T-cell (primary cell): ENCODE measurements at regions not wholly inside any gene's neighbourhood (a gene's known extent, or its start where the extent isn't known, plus 50 kb on each side); places are given as distances from the start of the nearest gene placed in this dataset.

ENCODE experiments used
- ATAC-seq, 4 experiments: fragments of 200-7000 bp in 3 of 4; fragments of 150-1000 bp in 1 of 4; cut with Tn5 transposase; replicated peaks in 1 of 4; 1 replicate in 3 of 4; 2 replicates in 1 of 4; pipeline ENCODE4 v1.10.0; 2021; ENCODE audit warnings: moderate library complexity in 3 of 4, mild to moderate bottlenecking in 2 of 4, moderate number of reproducible peaks in 1 of 4
- CTCF ChIA-PET, 2 donors: fragments of 300-600 bp; sonication (Branson Sonifier 250); formaldehyde crosslinking; loops; one replicate each; lab custom pipeline; 2022; ENCODE audit warnings: antibody characterized with exemption in 2 of 2; lab: Charles Lee
- POLR2A ChIA-PET, 2 donors: fragments of 300-600 bp; sonication (Branson Sonifier 250); formaldehyde crosslinking; loops; one replicate each; lab custom pipeline; 2022; ENCODE audit warnings: antibody characterized with exemption in 2 of 2; lab: Charles Lee
- DNase-seq, 35 experiments: peaks; one replicate each; pipeline versions ENCODE4 v3.0.0 to v3.0.0-alpha.2; 2013 to 2023
- H3K27ac ChIP-seq: one replicate; pipeline ENCODE4 v1.5.1; 2013; ENCODE audit warnings: low read length
- H3K27me3 ChIP-seq, 2 experiments: replicated peaks in 1 of 2; 1 replicate in 1 of 2; 2 replicates in 1 of 2; pipeline versions ENCODE4 v1.6.1 to v1.7.0; 2013; ENCODE audit warnings: low read length in 1 of 2, mixed read lengths in 1 of 2; ENCODE audit not compliant: control insufficient read depth in 2 of 2, insufficient read depth in 2 of 2; ENCODE audit errors: extremely low read depth in 1 of 2
- H3K36me3 ChIP-seq, 2 donors: 1 replicate in 1 of 2; 2 replicates in 1 of 2; pipeline versions ENCODE4 v1.6.1 to v1.7.0; 2013; ENCODE audit warnings: low read length in 1 of 2; ENCODE audit not compliant: control insufficient read depth in 2 of 2, insufficient read depth in 1 of 2; ENCODE audit errors: extremely low read depth in 1 of 2
- H3K4me1 ChIP-seq, 2 experiments: 1 replicate in 1 of 2; 2 replicates in 1 of 2; pipeline versions ENCODE4 v1.6.1 to v1.7.0; 2013; ENCODE audit warnings: low read length in 2 of 2, mixed read lengths in 1 of 2; ENCODE audit not compliant: insufficient read depth in 2 of 2, control insufficient read depth in 1 of 2; ENCODE audit errors: extremely low read depth in 1 of 2
- H3K4me3 ChIP-seq, 2 donors: 1 replicate in 1 of 2; 2 replicates in 1 of 2; pipeline versions ENCODE4 v1.5.1 to v1.7.0; 2013; ENCODE audit warnings: mild to moderate bottlenecking in 2 of 2, low read length in 1 of 2, moderate library complexity in 1 of 2; ENCODE audit not compliant: control insufficient read depth in 1 of 2; ENCODE audit errors: extremely low read depth in 1 of 2
- H3K9me3 ChIP-seq: 2 replicates; pipeline ENCODE4 v1.7.0; 2013
- H3K27ac Mint-ChIP-seq, 2 donors: one replicate each; pipeline ENCODE4 v1.8.0; 2020 to 2021; ENCODE audit warnings: mild to moderate bottlenecking in 2 of 2, mixed read lengths in 2 of 2
- H3K27me3 Mint-ChIP-seq, 2 donors: one replicate each; pipeline ENCODE4 v1.8.0; 2021 to 2022; ENCODE audit warnings: mixed read lengths in 2 of 2
- H3K36me3 Mint-ChIP-seq: one replicate; pipeline ENCODE4 v1.8.0; 2021; ENCODE audit warnings: mixed read lengths
- H3K4me1 Mint-ChIP-seq, 3 donors: one replicate each; pipeline ENCODE4 v1.8.0; 2020 to 2022; ENCODE audit warnings: mixed read lengths in 3 of 3, mild to moderate bottlenecking in 1 of 3
- H3K4me3 Mint-ChIP-seq, 3 donors: one replicate each; pipeline ENCODE4 v1.8.0; 2020 to 2022; ENCODE audit warnings: mild to moderate bottlenecking in 3 of 3, mixed read lengths in 3 of 3, moderate library complexity in 3 of 3
- H3K9me3 Mint-ChIP-seq, 3 donors: one replicate each; pipeline ENCODE4 v1.8.0; 2020 to 2022; ENCODE audit warnings: mixed read lengths in 3 of 3
- WGBS: methylation state at CpG from one replicate; pipeline ENCODE4 v1.1.5; 2013; ENCODE audit warnings: missing lambda C conversion rate; ENCODE audit not compliant: insufficient coverage; 5-methylcytosine and 5-hydroxymethylcytosine counted together

- POLR2A ChIA-PET: no interaction called here
- ATAC-seq (no peak), DNase-seq (no peak)
- no peak overlapping the region for H3K27ac ChIP-seq
- no peaks in the 10 kb centered on the region for H3K36me3 ChIP-seq
- peaks cover 8% of the 10 kb centered on the region for H3K9me3 ChIP-seq
- Mint-ChIP-seq H3K27me3 (peaks cover 4 to 15% of the 10 kb centered on the region in 2 donors), H3K36me3 (no peaks in the 10 kb centered on the region), H3K9me3 (peaks cover 4 to 19% (median 17%) of the 10 kb centered on the region in 3 donors), H3K4me3 (no peak overlapping the region), H3K4me1 (no peaks in the 10 kb centered on the region), H3K27ac (no peak overlapping the region)
- 60% methylated on average over 5 of the region's 8 CpGs for WGBS
- no peaks in the 10 kb centered on the region for H3K4me1 ChIP-seq
- CTCF ChIA-PET: no interaction called here
- peaks cover 0 to 5% of the 10 kb centered on the region in 2 experiments for H3K27me3 ChIP-seq
- no peak overlapping the region for H3K4me3 ChIP-seq
Observed at GRCh38 chr22:35192129-35192918, 65.0 kb upstream of the HMGXB4 start.

GRCh38 chr22:35195226-35195625 is 62.1 kb upstream of the HMGXB4 start:
- Mint-ChIP-seq H3K36me3 (no peaks in the 10 kb centered on the region), H3K4me1 (no peaks in the 10 kb centered on the region), H3K4me3 (no peak overlapping the region), H3K27ac (no peak overlapping the region), H3K27me3 (peaks cover 22 to 34% of the 10 kb centered on the region in 2 donors), H3K9me3 (peaks cover 0 to 9% (median 8%) of the 10 kb centered on the region in 3 donors)
- peaks cover 0 to 13% of the 10 kb centered on the region in 2 experiments for H3K27me3 ChIP-seq
- no peak overlapping the region for H3K27ac ChIP-seq
- no CpG with 5 or more reads among the region's 15 CpGs for WGBS
- ChIA-PET POLR2A (interaction anchor here in 1 of 2 donors (0.5 kb wide), 1 partner anchor 1295 kb away, joined by 3 read pairs; no protein-coding TSS in a partner anchor), CTCF (no interaction called here)
- no peak for ATAC-seq
- H3K36me3 ChIP-seq: no peaks in the 10 kb centered on the region
- no peaks in the 10 kb centered on the region for H3K4me1 ChIP-seq
- H3K4me3 ChIP-seq: no peak overlapping the region
- peaks cover 1% of the 10 kb centered on the region for H3K9me3 ChIP-seq
- DNase-seq: no peak

GRCh38 chr22:35195821-35196220 is 61.5 kb upstream of the HMGXB4 start:
- Mint-ChIP-seq H3K27me3 (peaks cover 23 to 35% of the 10 kb centered on the region in 2 donors), H3K27ac (no peak overlapping the region), H3K4me1 (no peaks in the 10 kb centered on the region), H3K4me3 (no peak overlapping the region), H3K9me3 (peaks cover 0 to 4% (median 3%) of the 10 kb centered on the region in 3 donors), H3K36me3 (no peaks in the 10 kb centered on the region)
- no peaks in the 10 kb centered on the region for H3K9me3 ChIP-seq
- peaks cover 0 to 13% of the 10 kb centered on the region in 2 experiments for H3K27me3 ChIP-seq
- H3K4me3 ChIP-seq: no peak overlapping the region
- H3K36me3 ChIP-seq: no peaks in the 10 kb centered on the region
- DNase-seq (no peak), ATAC-seq (no peak)
- H3K27ac ChIP-seq: no peak overlapping the region
- 67% methylated on average over 1 of the region's 4 CpGs for WGBS
- no peaks in the 10 kb centered on the region for H3K4me1 ChIP-seq
- CTCF ChIA-PET: no interaction called here
- POLR2A ChIA-PET: no interaction called here

- Mint-ChIP-seq H3K4me1 (no peaks in the 10 kb centered on the region), H3K9me3 (no peaks in the 10 kb centered on the region), H3K27ac (no peak overlapping the region), H3K36me3 (no peaks in the 10 kb centered on the region), H3K27me3 (peaks cover 23 to 34% of the 10 kb centered on the region in 2 donors), H3K4me3 (no peak overlapping the region)
- DNase-seq (no peak), ATAC-seq (no peak)
- H3K36me3 ChIP-seq: no peaks in the 10 kb centered on the region
- ChIA-PET CTCF (no interaction called here), POLR2A (no interaction called here)
- WGBS: 62% methylated on average over 3 of the region's 4 CpGs
- H3K9me3 ChIP-seq: no peaks in the 10 kb centered on the region
- no peak overlapping the region for H3K4me3 ChIP-seq
- H3K27me3 ChIP-seq: peaks cover 0 to 13% of the 10 kb centered on the region in 2 experiments
- H3K4me1 ChIP-seq: no peaks in the 10 kb centered on the region
- H3K27ac ChIP-seq: no peak overlapping the region
Observed at GRCh38 chr22:35197071-35197470, 60.2 kb upstream of the HMGXB4 start.

GRCh38 chr22:35197886-35198285 is 59.4 kb upstream of the HMGXB4 start:
- ChIA-PET POLR2A (interaction anchor here in 1 of 2 donors (0.6 kb wide), 1 partner anchor 139 kb away, joined by 4 read pairs; no protein-coding TSS in a partner anchor), CTCF (no interaction called here)
- Mint-ChIP-seq H3K4me1 (no peaks in the 10 kb centered on the region), H3K27me3 (peaks cover 23 to 32% of the 10 kb centered on the region in 2 donors), H3K27ac (no peak overlapping the region), H3K9me3 (no peaks in the 10 kb centered on the region), H3K36me3 (no peaks in the 10 kb centered on the region), H3K4me3 (no peak overlapping the region)
- DNase-seq (no peak), ATAC-seq (no peak)
- no peaks in the 10 kb centered on the region for H3K36me3 ChIP-seq
- no peaks in the 10 kb centered on the region for H3K9me3 ChIP-seq
- 57% methylated on average over 1 of the region's 3 CpGs for WGBS
- no peak overlapping the region for H3K27ac ChIP-seq
- H3K4me1 ChIP-seq: no peaks in the 10 kb centered on the region
- H3K4me3 ChIP-seq: no peak overlapping the region
- peaks cover 0 to 8% of the 10 kb centered on the region in 2 experiments for H3K27me3 ChIP-seq

GRCh38 chr22:35198738-35199137 is 58.6 kb upstream of the HMGXB4 start:
- CTCF ChIA-PET: no interaction called here
- Mint-ChIP-seq H3K4me1 (no peaks in the 10 kb centered on the region), H3K9me3 (no peaks in the 10 kb centered on the region), H3K4me3 (no peak overlapping the region), H3K27ac (no peak overlapping the region), H3K36me3 (no peaks in the 10 kb centered on the region), H3K27me3 (peaks cover 23 to 32% of the 10 kb centered on the region in 2 donors)
- Histone ChIP-seq H3K9me3 (no peaks in the 10 kb centered on the region), H3K4me3 (no peak overlapping the region), H3K27me3 (peaks cover 0 to 15% of the 10 kb centered on the region in 2 experiments), H3K27ac (no peak overlapping the region), H3K36me3 (no peaks in the 10 kb centered on the region), H3K4me1 (no peaks in the 10 kb centered on the region)
- WGBS: 72% methylated on average over 3 of the region's 4 CpGs
- DNase-seq (no peak), ATAC-seq (no peak)
- POLR2A ChIA-PET: no interaction called here
